ENCODE measurements at regions not wholly inside any gene's neighbourhood (a gene's known extent, or its start where the extent isn't known, plus 50 kb on each side); places are given as distances from the start of the nearest gene placed in this dataset.

DNA sequence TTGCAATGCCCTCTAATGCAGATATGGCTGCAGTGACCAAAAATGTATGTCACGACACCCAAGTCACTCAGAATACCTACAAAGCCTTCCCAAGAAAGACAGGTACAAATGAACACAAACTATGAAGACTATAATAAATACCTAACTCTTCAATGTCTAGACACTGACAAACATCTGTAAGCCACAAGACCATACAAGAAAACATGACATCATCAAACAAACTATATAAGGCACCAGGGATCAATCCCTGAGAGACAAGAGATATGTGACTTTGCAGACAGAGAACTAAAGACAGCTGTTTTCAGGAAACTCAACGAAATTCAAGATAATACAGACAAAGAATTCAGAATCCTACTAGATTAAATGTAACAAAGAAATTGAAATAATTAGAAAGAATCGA lies 603.7 kb downstream of the CDH9 start:
- TF ChIP-seq, protein P1, sequence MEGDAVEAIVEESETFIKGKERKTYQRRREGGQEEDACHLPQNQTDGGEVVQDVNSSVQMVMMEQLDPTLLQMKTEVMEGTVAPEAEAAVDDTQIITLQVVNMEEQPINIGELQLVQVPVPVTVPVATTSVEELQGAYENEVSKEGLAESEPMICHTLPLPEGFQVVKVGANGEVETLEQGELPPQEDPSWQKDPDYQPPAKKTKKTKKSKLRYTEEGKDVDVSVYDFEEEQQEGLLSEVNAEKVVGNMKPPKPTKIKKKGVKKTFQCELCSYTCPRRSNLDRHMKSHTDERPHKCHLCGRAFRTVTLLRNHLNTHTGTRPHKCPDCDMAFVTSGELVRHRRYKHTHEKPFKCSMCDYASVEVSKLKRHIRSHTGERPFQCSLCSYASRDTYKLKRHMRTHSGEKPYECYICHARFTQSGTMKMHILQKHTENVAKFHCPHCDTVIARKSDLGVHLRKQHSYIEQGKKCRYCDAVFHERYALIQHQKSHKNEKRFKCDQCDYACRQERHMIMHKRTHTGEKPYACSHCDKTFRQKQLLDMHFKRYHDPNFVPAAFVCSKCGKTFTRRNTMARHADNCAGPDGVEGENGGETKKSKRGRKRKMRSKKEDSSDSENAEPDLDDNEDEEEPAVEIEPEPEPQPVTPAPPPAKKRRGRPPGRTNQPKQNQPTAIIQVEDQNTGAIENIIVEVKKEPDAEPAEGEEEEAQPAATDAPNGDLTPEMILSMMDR (conservative IDR thresholded peaks at IDR 0.05 in 1 of 2, IDR thresholded peaks at IDR 0.05 in 1 of 2; ENCODE audit: low read depth in 1 of 2, low read length in 2 of 2): no peak
- TF ChIP-seq EZH2 (IDR thresholded peaks at IDR 0.05; ENCODE audit: low read length, missing control alignments): no peak
